GM21619 (cell line): ENCODE measurements at regions not wholly inside any gene's neighbourhood (a gene's known extent, or its start where the extent isn't known, plus 50 kb on each side); places are given as distances from the start of the nearest gene placed in this dataset.
"Not testable (repeated sequence)": the region's sequence is repeated elsewhere in the genome, so short reads cannot be mapped to it uniquely, and the experiment has no call there.

Experiments
- ATAC-seq: cut with Tn5 transposase; IDR thresholded peaks from one replicate; pipeline ENCODE4 v1.9.1; 2021; ENCODE audit not compliant: unreplicated experiment

DNA sequence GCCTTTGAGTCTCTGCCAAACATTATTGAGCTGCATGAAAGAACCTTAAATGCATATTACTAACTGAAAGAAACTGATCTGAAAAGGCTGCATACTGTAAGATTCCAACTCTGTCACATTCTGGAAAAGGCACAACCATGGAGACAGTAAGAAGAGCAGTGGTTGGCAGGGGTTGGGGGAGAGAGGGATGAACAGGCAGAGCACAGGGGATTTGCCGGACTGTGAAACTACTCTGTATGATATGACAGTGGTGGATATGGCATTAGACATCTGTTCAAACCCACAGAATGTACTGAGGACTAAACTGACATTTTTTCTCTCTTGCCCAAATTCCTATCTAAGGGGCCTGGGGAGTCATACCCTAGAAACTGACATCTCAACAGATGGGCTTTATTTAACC lies 138.4 kb downstream of the KCNJ12 start:
- not testable (repeated sequence) for ATAC-seq

DNA sequence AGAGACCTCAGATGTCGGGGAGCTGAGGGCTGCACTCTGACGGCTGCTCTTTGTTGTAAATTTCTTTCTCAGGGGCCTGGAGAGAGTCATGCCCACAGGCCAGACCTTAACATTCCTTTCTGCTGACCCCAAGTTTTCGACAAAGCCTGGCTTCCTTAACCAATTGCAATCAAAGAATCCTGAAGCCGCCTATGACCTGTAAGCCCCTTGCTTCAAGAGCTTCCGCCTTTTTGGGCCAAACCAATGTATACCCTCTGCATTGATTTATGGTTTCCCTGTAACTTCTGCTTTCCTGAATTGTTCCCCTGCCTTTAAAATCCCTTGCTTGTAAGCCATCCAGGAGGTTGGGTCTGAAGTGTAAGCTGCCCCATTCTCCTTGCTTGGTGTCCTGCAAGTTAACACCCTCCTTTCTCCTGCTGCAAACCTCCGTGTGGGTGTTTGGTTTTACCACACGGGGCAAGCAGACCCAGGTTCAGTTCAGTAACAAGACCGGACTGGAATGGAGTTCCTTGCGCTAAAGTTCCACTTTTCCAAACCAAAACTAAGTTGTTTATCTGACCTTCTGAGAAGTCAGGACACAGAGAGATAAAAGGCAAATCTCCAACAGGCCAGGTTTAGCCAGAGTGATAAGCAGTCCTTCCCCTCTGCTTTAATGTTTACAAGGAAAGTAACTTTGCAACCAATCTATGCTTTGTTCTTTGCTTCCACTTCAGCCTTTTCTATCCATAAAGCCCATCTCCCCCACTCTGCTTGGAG lies 141.6 kb downstream of the KCNJ12 start:
- no peak for ATAC-seq

GRCh38 chr17:21522755-21523336 lies 146.7 kb downstream of the KCNJ12 start:
- no peak for ATAC-seq

DNA sequence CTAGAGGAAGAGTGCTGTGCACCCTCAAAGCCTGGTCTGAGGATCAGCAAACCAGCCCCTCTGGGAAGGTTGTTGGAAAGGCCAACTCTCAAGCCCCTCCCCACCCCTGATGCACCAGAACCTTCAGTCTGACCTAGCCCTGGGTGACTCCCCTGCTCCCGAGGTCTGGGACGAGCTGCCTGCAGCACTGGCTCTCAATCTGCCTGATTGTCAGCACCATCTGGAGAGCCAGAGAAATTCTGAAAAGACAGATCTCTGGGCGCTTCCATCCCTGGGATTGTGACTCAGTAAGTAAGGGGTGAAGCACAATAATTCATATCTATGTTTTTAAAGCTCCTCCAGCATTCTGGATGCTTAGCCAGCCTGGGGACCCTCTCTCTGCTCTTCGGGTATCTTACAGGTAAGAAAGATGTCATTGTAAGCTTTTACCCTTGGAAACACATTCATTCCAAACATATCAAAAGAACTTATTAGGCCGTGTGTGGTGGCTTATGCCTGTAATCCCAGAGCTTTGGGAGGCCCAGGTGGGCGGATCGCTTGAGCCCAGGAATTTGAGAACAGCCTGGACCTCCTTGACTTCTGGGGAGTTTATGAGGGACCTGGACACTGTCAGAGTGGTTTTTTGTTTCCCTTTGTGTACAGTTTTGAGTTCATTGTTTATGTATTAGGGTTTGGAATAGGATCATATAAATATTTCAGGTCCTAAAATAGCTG lies 147.5 kb downstream of the KCNJ12 start:
- ATAC-seq, result no peak

- no peak for ATAC-seq
Measured at GRCh38 chr17:21524211-21524591, 148.0 kb downstream of the KCNJ12 start.

DNA sequence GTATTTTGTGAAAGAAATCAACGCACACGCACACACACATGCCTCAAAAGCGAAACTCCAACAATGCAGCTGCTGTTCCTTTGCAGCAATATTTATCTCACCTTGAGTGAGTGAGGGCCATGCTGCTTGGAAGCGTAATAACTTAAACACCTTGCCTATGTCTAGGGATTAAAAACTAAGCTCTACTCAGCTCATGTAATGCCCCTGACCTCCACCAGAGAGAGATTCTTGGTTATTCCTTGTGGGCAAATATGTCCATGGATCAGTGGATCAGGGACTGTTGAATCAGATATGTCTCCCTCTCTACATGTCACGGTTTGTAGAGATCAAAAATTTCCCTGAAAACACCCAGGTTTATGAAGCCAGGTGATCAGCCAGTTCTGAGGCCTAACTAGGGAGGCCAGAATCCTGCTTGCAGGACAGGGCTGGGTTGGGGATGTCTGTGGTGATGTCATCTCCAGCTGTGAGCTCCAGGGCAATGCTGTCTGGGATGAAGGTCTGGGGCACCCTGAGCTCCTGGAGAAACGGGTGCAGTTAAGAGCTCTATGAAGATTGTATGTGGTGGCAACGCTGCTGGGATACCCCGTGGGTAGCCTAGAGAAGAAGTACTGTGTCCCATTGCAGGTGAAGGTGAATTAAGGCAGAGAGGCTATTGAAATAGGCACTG lies 149.4 kb downstream of the KCNJ12 start:
- no peak for ATAC-seq

DNA sequence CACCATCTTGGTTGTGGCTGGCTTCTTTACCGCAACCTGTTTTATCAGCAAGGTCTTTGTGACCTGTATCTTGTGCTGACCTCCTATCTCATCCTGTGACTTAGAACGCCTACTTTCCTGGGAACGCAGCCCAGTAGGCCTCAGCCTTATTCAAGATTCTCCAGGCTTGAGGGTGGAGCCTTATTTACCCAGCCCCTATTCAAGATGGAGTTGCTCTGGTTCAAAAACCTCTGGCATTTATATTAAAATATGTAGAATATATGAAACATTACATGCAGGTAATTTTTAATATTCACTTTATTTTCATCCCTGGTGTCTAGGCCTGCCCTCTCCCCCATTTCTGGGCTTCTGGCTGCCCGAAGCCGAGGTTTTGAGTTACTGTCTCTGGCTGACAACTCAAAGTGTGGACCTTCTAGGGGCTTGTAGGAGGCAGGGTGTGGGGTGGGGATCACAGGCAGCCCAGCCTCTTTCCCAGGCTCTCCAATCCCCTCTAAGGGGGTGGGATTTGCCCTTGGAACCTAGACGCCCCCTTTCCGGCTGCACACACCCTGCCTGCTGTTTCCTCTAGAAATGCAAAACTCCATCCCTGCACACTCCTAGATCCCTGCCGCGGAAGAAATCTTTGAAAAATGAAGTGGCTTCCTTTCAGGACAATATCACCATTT lies 152.0 kb downstream of the KCNJ12 start:
- no peak for ATAC-seq

DNA sequence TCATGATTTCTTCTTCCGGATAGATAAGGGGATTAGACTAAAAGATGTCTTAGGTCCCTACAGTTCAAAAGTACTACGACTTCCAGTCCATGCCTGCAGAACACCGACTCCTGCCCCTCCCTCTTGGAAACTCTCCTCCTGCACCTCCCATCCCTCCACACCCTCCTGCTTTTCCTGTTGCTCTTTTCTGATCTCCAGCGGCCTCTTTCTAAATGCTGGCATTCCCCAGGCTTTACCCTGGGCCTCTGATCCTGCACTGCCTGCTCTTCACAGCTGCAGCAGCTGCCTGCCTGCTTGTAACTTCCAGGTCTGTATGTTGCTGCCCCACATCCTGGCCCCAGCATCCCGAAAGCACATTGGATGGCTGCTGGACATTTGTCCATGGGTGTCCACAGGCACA lies 154.2 kb downstream of the KCNJ12 start:
- ATAC-seq, result no peak

DNA sequence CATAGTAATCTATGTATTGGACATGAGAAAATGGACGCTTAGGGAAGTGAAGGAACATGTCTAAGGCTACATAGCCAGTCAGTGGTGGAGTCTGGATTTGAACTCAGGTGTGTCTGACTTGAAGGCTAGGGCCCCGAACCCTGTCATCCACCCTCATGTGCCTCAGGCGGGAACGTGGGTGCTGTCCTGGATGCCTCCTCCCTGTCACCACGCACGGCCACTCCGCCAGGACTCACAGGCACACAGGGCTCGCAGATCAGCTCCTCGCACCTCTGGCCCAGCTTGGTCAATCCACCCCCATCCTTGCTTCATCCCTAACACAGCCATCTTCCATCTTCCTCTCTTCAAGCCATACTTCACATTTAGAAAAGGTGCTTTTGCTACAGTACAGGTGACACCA lies 154.7 kb downstream of the KCNJ12 start:
- ATAC-seq, result no peak

- no peak for ATAC-seq
Measured at GRCh38 chr17:21532763-21533385, 156.7 kb downstream of the KCNJ12 start.

GRCh38 chr17:21535686-21536375 lies 156.5 kb upstream of the KCNJ18 start:
- ATAC-seq, result no peak

- ATAC-seq, result no peak
Measured at GRCh38 chr17:21537302-21537701, 155.0 kb upstream of the KCNJ18 start.

DNA sequence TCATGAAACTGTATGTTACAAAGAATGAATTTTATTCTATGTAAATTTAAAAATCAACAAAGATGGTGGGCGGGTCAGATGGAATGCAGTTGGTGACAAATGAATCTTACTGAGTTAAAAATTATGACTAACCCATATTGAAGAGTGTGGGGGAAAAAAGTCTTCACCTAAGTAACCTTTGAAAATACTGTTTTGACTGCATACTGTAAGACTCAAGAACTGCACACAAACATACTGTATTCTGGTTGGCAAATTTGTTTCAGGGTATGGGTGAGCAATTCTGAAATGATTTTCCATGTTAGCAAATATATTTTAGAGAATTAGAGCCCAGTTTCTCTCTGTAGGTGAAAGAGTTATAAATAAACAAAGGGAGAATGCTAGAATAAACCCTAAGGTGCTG lies 153.7 kb upstream of the KCNJ18 start:
- no peak for ATAC-seq

DNA sequence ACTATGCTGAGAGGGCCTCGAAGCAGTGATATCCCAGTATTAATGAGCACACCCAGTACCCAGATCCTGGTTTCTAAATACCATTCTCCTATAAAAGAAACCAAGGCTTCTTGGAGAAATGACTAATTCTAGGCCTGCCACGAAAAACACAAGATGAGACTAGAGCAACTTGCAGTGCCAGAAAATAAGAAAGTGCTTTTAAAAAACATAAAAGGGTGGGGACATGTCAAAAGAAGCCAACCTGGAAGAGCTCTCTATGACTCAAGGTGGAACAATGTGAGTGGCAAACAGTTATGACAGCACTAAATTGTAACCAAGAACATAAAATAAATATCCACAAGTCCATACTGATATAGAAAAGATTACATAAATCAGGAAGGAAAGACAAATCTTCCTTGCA lies 153.2 kb upstream of the KCNJ18 start:
- no peak for ATAC-seq

DNA sequence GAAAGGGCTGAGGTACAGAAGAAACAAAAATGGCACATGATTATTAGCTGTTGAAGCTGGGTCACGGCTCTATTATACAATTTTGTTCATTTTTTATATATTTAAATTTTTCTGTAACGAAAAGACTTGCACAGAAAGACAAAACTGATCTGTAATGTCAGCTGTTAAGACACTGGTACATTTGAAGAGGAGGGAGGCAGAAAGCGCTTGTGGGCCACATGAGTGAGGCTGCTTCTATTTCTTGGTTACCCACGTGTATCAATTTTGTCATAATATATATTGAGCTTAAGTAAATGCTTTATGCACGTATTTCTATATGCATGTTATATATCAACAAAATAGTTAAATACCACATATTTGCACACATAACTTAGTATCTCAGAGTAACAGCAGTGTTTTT lies 151.8 kb upstream of the KCNJ18 start:
- ATAC-seq, result no peak

DNA sequence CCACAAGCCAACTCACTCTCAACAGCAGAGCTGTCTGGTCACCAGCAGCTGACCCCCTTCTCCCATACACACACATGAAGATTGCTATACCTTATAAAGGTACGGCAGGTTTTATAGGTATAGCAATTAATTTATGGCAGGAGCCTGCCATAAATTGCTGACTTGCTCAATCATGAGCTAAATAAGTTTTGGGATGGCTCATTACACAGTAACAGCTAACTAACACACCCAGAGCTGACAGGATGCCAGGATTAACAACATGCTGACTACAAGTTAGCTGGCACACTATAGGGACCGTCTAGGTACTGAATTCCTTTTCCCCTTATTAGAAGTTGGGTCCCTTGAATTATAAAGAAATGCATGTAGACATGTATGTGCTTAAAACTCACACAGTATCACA lies 150.3 kb upstream of the KCNJ18 start:
- ATAC-seq, result no peak

DNA sequence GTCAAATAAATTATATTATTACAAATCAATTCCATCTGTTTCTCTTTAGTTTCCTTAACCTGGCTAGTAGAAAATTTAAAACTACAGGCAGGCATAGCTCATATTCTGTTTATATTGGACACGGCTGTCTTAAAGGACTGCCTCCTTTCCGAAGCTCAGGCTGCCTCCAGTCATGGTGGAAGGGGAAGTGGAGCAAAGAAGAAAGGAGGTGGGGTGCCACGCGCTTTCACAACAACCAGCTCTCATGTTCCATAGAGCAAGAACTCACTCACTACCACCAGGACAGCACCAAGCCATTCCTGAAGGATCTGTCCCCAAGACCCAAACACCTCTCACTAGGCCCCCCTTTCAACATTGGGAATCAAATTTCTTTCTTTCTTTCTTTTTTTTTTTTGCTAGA lies 149.3 kb upstream of the KCNJ18 start:
- no peak for ATAC-seq

DNA sequence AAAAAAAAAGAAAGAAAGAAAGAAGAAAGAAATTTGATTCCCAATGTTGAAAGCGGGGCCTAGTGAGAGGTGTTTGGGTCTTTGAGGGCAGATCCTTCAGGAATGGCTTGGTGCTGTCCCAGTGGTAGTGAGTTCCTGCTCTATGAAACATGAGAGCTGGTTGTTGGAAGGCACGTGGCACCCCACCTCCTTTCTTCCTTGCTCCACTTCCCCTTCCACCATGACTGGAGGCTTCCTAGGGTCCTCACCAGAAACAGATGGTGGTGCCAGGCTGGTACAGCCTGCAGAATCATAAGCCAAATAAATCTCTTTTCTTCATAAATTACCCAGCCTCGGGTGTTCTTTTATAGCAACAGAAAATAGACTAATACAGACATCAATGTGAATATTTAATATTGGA lies 147.3 kb upstream of the KCNJ18 start:
- no peak for ATAC-seq

GRCh38 chr17:21548236-21548635 lies 144.1 kb upstream of the KCNJ18 start:
- ATAC-seq, result no peak

GRCh38 chr17:21549107-21549687 lies 143.1 kb upstream of the KCNJ18 start:
- ATAC-seq, result no peak
